GM19043 (cell line): ENCODE measurements at regions not wholly inside any gene's neighbourhood (a gene's known extent, or its start where the extent isn't known, plus 50 kb on each side); places are given as distances from the start of the nearest gene placed in this dataset.

ENCODE experiments used
- ATAC-seq: cut with Tn5 transposase; IDR thresholded peaks from one replicate; pipeline ENCODE4 v1.9.1; 2021; ENCODE audit warnings: low read depth; ENCODE audit not compliant: unreplicated experiment

DNA sequence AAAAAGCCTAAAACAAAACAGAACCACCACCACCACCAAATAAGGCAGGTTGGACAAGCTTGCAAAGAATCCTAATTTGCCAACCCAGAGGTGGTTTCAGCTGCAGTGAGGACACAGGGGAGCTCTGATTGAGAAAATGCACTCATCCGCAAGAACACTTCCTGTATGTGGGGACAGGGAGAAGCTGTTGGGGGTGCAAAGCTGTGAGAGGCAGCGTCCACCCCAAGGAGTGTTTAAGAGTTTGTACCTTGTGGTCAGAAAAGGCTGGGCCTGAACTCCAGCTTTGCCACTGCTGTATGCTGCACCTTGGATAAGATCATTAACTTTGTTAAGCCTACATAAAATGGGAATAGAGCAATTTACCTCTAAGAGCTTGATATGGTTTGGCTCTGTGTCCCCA is 511.7 kb downstream of the BNC2 start:
- no peak for ATAC-seq
